GM23338 (cell line): ENCODE measurements at regions not wholly inside any gene's neighbourhood (a gene's known extent, or its start where the extent isn't known, plus 50 kb on each side); places are given as distances from the start of the nearest gene placed in this dataset.

Source experiments
- ATAC-seq: fragments of 200-7000 bp; cut with Tn5 transposase; 3 replicates; pipeline ENCODE4 v1.9.1; 2020
- DNase-seq: peaks from one replicate; pipeline ENCODE4 v3.0.0-alpha.2; 2015; ENCODE audit warnings: low spot score
- H2AFZ ChIP-seq: fragments of 200-600 bp; sonication (generic); 2 replicates; pipeline ENCODE4 v1.8.0; 2016; ENCODE audit warnings: antibody characterized with exemption, mild to moderate bottlenecking, moderate library complexity
- H3F3A ChIP-seq: fragments of 200-600 bp; sonication (generic); replicated peaks from 2 replicates; pipeline ENCODE4 v1.8.0; 2017; ENCODE audit warnings: antibody characterized with exemption, mixed run types, low read depth
- H3K27ac ChIP-seq: fragments of 200-600 bp; sonication (generic); 2 replicates; pipeline ENCODE4 v1.6.1; 2016; ENCODE audit warnings: low read depth
- H3K27me3 ChIP-seq: fragments of 200-600 bp; sonication (generic); 2 replicates; pipeline ENCODE4 v1.8.0; 2016; ENCODE audit warnings: mild to moderate bottlenecking, mixed run types, moderate library complexity; ENCODE audit not compliant: insufficient read depth
- H3K36me3 ChIP-seq: fragments of 200-600 bp; sonication (generic); 2 replicates; pipeline ENCODE4 v1.8.0; 2016; ENCODE audit warnings: mild to moderate bottlenecking; ENCODE audit not compliant: insufficient read depth
- H3K4me1 ChIP-seq: fragments of 200-600 bp; sonication (generic); 2 replicates; pipeline ENCODE4 v1.8.0; 2016; ENCODE audit warnings: mild to moderate bottlenecking, moderate library complexity; ENCODE audit not compliant: insufficient read depth
- H3K4me2 ChIP-seq: fragments of 200-600 bp; sonication (generic); 2 replicates; pipeline ENCODE4 v1.7.1; 2017; ENCODE audit warnings: mixed run types
- H3K4me3 ChIP-seq: fragments of 200-600 bp; sonication (generic); 2 replicates; pipeline ENCODE4 v1.6.1; 2016; ENCODE audit warnings: mixed run types
- H3K79me2 ChIP-seq: fragments of 200-600 bp; sonication (generic); replicated peaks from 2 replicates; pipeline ENCODE4 v1.8.0; 2017; ENCODE audit warnings: mild to moderate bottlenecking; ENCODE audit not compliant: insufficient read depth
- H3K9me2 ChIP-seq: fragments of 200-600 bp; sonication (generic); 2 replicates; pipeline ENCODE4 v1.8.0; 2017; ENCODE audit not compliant: insufficient read depth
- H4K20me1 ChIP-seq: fragments of 200-600 bp; sonication (generic); replicated peaks from 2 replicates; pipeline ENCODE4 v1.8.0; 2017; ENCODE audit warnings: mild to moderate bottlenecking; ENCODE audit not compliant: insufficient read depth
- H3K27ac Mint-ChIP-seq: 2 replicates; pipeline ENCODE4 v1.8.0; 2020; ENCODE audit warnings: inconsistent platforms, mild to moderate bottlenecking, moderate library complexity, mixed read lengths
- H3K27me3 Mint-ChIP-seq: 3 replicates; pipeline ENCODE4 v1.8.0; 2022; ENCODE audit warnings: low read depth, mild to moderate bottlenecking, moderate library complexity, mixed read lengths, inconsistent platforms; ENCODE audit not compliant: insufficient read depth, poor library complexity
- H3K36me3 Mint-ChIP-seq: 3 replicates; pipeline ENCODE4 v1.8.0; 2021; ENCODE audit warnings: low read depth, mild to moderate bottlenecking, inconsistent platforms, moderate library complexity, mixed read lengths
- H3K4me1 Mint-ChIP-seq: 3 replicates; pipeline ENCODE4 v1.8.0; 2020; ENCODE audit warnings: mild to moderate bottlenecking, inconsistent platforms, mixed read lengths
- H3K4me3 Mint-ChIP-seq: 3 replicates; pipeline ENCODE4 v1.8.0; 2021; ENCODE audit warnings: moderate library complexity, mild to moderate bottlenecking, inconsistent platforms, mixed read lengths
- H3K9me3 Mint-ChIP-seq: 3 replicates; pipeline ENCODE4 v1.8.0; 2020; ENCODE audit warnings: moderate library complexity, mild to moderate bottlenecking, inconsistent platforms, mixed read lengths
- ZNF114 ChIP-seq: fragments of 250-450 bp; sonication (Bioruptor Pico); IDR thresholded peaks from 2 replicates; pipeline ENCODE4 v1.5.0; 2020; ENCODE audit warnings: mild to moderate bottlenecking, moderate library complexity
- ZNF331 ChIP-seq: fragments of 250-450 bp; sonication (Bioruptor Pico); IDR thresholded peaks from 2 replicates; pipeline ENCODE4 v1.5.0; 2020; ENCODE audit warnings: low read depth, mild to moderate bottlenecking, moderate library complexity
- TF ChIP-seq, protein P1 (sequence below): fragments of 250-450 bp; sonication (Bioruptor Pico); IDR thresholded peaks from 2 replicates; pipeline ENCODE4 v1.5.0; 2020; ENCODE audit warnings: mild to moderate bottlenecking, moderate library complexity
- TF ChIP-seq, protein P2 (sequence below), 2 experiments: fragments of 200-600 bp in 1 of 2; sonication (generic) in 1 of 2; conservative IDR thresholded peaks; 2 replicates each; pipeline versions ENCODE4 v1.5.1 to v1.6.1; 2016 to 2017; ENCODE audit warnings: antibody characterized with exemption in 2 of 2, low read depth in 2 of 2, mild to moderate bottlenecking in 2 of 2, moderate library complexity in 1 of 2

- H3K9me2 ChIP-seq, result no peaks in the 10 kb centered on the region
- H3K36me3 Mint-ChIP-seq, result no peaks in the 10 kb centered on the region
- no peaks in the 10 kb centered on the region for H3K27me3 Mint-ChIP-seq
- no peaks in the 10 kb centered on the region for H4K20me1 ChIP-seq
- no peaks in the 10 kb centered on the region; the same call in 2 of the 3 replicates for H3K4me1 Mint-ChIP-seq
- no peaks in the 10 kb centered on the region; the same call in 2 of the 3 replicates for H3K9me3 Mint-ChIP-seq
- no peak overlapping the region for H3K27ac Mint-ChIP-seq
- H3K79me2 ChIP-seq, result no peaks in the 10 kb centered on the region
- no peaks in the 10 kb centered on the region for H3K36me3 ChIP-seq
- H3K4me3 Mint-ChIP-seq, result no peak overlapping the region
- no peak overlapping the region for H3K27ac ChIP-seq
- ATAC-seq, result no peak
- H3K4me3 ChIP-seq, result no peak overlapping the region
- no peak overlapping the region for H3K4me2 ChIP-seq
- H2AFZ ChIP-seq, result no peak overlapping the region
- no peak for DNase-seq
- TF ChIP-seq, protein P1, sequence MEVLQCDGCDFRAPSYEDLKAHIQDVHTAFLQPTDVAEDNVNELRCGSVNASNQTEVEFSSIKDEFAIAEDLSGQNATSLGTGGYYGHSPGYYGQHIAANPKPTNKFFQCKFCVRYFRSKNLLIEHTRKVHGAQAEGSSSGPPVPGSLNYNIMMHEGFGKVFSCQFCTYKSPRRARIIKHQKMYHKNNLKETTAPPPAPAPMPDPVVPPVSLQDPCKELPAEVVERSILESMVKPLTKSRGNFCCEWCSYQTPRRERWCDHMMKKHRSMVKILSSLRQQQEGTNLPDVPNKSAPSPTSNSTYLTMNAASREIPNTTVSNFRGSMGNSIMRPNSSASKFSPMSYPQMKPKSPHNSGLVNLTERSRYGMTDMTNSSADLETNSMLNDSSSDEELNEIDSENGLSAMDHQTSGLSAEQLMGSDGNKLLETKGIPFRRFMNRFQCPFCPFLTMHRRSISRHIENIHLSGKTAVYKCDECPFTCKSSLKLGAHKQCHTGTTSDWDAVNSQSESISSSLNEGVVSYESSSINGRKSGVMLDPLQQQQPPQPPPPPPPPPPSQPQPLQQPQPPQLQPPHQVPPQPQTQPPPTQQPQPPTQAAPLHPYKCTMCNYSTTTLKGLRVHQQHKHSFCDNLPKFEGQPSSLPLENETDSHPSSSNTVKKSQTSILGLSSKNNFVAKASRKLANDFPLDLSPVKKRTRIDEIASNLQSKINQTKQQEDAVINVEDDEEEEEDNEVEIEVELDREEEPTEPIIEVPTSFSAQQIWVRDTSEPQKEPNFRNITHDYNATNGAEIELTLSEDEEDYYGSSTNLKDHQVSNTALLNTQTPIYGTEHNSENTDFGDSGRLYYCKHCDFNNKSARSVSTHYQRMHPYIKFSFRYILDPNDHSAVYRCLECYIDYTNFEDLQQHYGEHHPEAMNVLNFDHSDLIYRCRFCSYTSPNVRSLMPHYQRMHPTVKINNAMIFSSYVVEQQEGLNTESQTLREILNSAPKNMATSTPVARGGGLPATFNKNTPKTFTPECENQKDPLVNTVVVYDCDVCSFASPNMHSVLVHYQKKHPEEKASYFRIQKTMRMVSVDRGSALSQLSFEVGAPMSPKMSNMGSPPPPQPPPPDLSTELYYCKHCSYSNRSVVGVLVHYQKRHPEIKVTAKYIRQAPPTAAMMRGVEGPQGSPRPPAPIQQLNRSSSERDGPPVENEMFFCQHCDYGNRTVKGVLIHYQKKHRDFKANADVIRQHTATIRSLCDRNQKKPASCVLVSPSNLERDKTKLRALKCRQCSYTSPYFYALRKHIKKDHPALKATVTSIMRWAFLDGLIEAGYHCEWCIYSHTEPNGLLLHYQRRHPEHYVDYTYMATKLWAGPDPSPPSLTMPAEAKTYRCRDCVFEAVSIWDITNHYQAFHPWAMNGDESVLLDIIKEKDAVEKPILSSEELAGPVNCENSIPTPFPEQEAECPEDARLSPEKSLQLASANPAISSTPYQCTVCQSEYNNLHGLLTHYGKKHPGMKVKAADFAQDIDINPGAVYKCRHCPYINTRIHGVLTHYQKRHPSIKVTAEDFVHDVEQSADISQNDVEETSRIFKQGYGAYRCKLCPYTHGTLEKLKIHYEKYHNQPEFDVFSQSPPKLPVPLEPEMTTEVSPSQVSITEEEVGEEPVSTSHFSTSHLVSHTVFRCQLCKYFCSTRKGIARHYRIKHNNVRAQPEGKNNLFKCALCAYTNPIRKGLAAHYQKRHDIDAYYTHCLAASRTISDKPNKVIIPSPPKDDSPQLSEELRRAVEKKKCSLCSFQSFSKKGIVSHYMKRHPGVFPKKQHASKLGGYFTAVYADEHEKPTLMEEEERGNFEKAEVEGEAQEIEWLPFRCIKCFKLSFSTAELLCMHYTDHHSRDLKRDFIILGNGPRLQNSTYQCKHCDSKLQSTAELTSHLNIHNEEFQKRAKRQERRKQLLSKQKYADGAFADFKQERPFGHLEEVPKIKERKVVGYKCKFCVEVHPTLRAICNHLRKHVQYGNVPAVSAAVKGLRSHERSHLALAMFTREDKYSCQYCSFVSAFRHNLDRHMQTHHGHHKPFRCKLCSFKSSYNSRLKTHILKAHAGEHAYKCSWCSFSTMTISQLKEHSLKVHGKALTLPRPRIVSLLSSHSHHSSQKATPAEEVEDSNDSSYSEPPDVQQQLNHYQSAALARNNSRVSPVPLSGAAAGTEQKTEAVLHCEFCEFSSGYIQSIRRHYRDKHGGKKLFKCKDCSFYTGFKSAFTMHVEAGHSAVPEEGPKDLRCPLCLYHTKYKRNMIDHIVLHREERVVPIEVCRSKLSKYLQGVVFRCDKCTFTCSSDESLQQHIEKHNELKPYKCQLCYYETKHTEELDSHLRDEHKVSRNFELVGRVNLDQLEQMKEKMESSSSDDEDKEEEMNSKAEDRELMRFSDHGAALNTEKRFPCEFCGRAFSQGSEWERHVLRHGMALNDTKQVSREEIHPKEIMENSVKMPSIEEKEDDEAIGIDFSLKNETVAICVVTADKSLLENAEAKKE (CRISPR knock-in tag), result no peak
- no peaks in the 10 kb centered on the region for H3K27me3 ChIP-seq
- no peaks in the 10 kb centered on the region for H3F3A ChIP-seq
- no peaks in the 10 kb centered on the region for H3K4me1 ChIP-seq
These were observed 656.0 kb upstream of the LUZP2 start for GRCh38 chr11:23840872-23841271.

DNA sequence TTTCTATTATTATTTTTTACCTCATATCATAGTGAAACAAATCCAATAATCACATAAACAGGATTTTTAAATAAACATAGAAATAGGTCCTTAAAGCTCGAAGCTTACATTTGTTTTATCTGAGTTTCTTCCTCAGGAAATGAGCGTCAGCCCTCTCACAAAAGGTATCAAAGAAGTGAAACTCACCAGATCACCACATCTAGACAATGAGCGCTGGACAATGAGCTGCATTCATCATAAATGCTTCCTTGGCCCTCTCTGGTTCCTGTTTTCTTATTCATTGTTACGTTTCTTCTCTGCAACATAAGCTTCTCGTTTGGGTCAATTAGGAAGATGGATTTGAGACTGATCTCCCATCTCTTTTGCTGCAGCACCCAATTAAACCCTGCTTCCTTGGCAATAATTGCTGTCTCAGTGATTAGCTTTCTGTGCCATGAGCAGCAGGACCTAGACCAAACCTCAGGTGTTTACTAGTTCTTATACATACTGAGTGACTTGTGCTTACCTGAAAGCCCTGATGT, 649.9 kb upstream of the LUZP2 start:
- no peaks in the 10 kb centered on the region for H3K4me1 ChIP-seq
- Mint-ChIP-seq H3K27me3 (peaks cover 4% of the 10 kb centered on the region), H3K4me1 (no peaks in the 10 kb centered on the region), H3K4me3 (no peak overlapping the region), H3K36me3 (no peaks in the 10 kb centered on the region), H3K27ac (no peak overlapping the region), H3K9me3 (no peaks in the 10 kb centered on the region; the same call in 2 of the 3 replicates)
- no peak for ATAC-seq
- no peaks in the 10 kb centered on the region for H3K36me3 ChIP-seq
- H3K79me2 ChIP-seq, result no peaks in the 10 kb centered on the region
- H2AFZ ChIP-seq, result no peak overlapping the region
- H4K20me1 ChIP-seq, result no peaks in the 10 kb centered on the region
- no peaks in the 10 kb centered on the region for H3K27me3 ChIP-seq
- H3K4me3 ChIP-seq, result no peak overlapping the region
- H3K9me2 ChIP-seq, result no peaks in the 10 kb centered on the region
- H3K27ac ChIP-seq, result no peak overlapping the region
- no peak overlapping the region for H3K4me2 ChIP-seq
- no peak for DNase-seq
- TF ChIP-seq ZNF114 (CRISPR knock-in tag) (no peak), ZNF331 (CRISPR knock-in tag) (no peak)
- TF ChIP-seq, protein P1 (CRISPR knock-in tag), result no peak
- TF ChIP-seq, protein P2, sequence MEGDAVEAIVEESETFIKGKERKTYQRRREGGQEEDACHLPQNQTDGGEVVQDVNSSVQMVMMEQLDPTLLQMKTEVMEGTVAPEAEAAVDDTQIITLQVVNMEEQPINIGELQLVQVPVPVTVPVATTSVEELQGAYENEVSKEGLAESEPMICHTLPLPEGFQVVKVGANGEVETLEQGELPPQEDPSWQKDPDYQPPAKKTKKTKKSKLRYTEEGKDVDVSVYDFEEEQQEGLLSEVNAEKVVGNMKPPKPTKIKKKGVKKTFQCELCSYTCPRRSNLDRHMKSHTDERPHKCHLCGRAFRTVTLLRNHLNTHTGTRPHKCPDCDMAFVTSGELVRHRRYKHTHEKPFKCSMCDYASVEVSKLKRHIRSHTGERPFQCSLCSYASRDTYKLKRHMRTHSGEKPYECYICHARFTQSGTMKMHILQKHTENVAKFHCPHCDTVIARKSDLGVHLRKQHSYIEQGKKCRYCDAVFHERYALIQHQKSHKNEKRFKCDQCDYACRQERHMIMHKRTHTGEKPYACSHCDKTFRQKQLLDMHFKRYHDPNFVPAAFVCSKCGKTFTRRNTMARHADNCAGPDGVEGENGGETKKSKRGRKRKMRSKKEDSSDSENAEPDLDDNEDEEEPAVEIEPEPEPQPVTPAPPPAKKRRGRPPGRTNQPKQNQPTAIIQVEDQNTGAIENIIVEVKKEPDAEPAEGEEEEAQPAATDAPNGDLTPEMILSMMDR (conservative IDR thresholded peaks at IDR 0.05; ENCODE audit: low read depth in 2 of 2), result no peak
- H3F3A ChIP-seq, result no peaks in the 10 kb centered on the region
